Esophagus squamous epithelium (tissue), 4 donors: ENCODE measurements at regions not wholly inside any gene's neighbourhood (a gene's known extent, or its start where the extent isn't known, plus 50 kb on each side); places are given as distances from the start of the nearest gene placed in this dataset.

Experiments used
- CTCF ChIP-seq, 6 experiments: fragments of 450-650 bp in 4 of 6; fragments of 200-600 bp in 2 of 6; sonication (generic) in 2 of 6; IDR thresholded peaks; one replicate each; pipeline ENCODE4 v1.5.1; 2016 to 2019; ENCODE audit warnings: antibody characterized with exemption in 6 of 6, mild to moderate bottlenecking in 4 of 6, moderate library complexity in 4 of 6
- POLR2A ChIP-seq, 4 donors: fragments of 450-650 bp; IDR thresholded peaks; one replicate each; pipeline ENCODE4 v1.6.1; 2017; ENCODE audit warnings: antibody characterized with exemption in 4 of 4, mild to moderate bottlenecking in 4 of 4, moderate library complexity in 3 of 4

- no peak for TF ChIP-seq CTCF (IDR thresholded peaks at IDR 0.05)
- no peak for TF ChIP-seq POLR2A (IDR thresholded peaks at IDR 0.05)
These were observed 58.9 kb upstream of the SRRM4 start for GRCh38 chr12:118922405-118922804.
